ENCODE measurements at regions not wholly inside any gene's neighbourhood (a gene's known extent, or its start where the extent isn't known, plus 50 kb on each side); places are given as distances from the start of the nearest gene placed in this dataset.
"Not testable (repeated sequence)": the region's sequence is repeated elsewhere in the genome, so short reads cannot be mapped to it uniquely, and the experiment has no call there.

- no peak for DNase-seq
Measured at GRCh38 chr4:62500296-62500695, 1300.2 kb downstream of the ADGRL3 start.

DNA sequence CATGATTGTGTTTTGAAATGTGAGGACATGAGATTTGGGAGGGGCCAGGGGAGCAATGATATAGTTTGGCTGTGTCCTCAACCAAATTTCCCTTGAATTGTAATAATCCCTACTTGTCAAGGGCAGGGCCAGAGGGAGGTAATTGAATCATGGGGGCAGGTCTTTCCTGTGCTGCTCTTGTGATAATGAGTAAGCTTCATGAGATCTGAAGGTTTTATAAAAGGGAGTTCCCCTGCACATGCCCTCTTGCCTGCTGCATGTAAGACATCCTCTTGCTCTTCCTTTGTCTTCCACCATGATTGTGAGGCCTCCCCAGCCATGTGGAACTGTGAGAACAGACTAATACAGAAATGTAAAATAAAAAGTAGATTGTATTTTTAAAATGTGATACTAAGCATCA lies 1294.9 kb downstream of the ADGRL3 start:
- DNase-seq = no peak

- DNase-seq = not testable (repeated sequence)
Measured at GRCh38 chr4:62491756-62492155, 1291.6 kb downstream of the ADGRL3 start.

DNA sequence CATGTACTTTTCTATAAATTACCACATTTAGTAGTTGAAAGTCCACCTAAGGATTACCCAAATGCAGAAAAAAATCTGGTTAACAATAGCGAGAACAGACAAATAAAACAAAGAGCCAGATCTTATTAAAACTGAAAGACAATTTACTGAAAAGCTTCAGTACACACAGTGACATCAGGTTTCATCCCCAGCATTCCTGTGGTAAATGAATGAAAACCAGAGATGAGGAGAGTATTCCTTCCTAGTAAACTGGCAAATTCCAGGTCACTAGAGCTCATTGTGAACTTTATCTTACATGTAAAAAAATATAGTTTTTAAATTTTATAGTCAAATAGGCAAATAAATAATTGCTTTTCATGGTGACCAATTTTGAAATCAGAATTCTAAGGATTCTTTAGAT lies 1290.5 kb downstream of the ADGRL3 start:
- DNase-seq = no peak

- no peak for DNase-seq
Measured at GRCh38 chr4:62487016-62487415, 1286.9 kb downstream of the ADGRL3 start.

DNA sequence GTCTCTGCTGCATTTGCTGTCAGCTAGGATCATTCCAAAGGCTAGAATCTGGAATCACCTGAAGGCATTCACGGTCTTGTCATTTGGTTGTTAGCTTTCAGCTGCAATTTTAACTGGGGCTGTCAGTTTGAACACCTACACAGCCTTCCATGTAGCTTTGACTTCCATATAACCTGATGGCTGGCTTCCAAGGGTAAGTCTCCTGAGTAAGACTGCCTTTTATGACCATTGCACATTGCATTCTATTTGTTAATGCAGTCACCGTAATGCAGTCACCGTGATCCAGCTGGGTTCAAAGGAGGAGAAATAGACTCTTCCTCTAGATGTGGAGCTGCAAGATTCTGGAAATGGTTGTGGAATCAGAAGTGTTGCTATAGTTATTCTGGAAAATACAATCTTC lies 1284.2 kb downstream of the ADGRL3 start:
- no peak for DNase-seq

GRCh38 chr4:62482355-62482754 lies 1282.2 kb downstream of the ADGRL3 start:
- no peak for DNase-seq

DNA sequence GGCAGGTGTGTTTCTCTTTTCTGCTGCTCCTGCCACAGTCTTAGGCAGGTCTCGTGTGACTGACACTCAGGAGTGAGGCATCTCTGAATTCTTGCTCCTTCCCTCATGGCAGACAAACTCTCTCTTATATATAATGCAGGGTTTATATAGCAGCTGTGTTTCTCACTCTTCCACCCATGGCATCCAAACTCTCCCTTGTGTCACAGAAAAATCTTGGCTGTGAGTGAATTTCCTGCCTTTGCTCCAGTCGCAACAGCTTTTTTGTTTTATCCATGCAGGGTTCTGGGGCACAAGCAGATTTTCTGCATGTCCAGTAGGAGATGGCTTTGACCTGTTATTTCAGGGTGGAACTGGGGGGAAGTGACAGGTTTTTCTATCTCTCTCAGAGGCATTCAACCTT lies 1275.5 kb downstream of the ADGRL3 start:
- no peak for DNase-seq

DNA sequence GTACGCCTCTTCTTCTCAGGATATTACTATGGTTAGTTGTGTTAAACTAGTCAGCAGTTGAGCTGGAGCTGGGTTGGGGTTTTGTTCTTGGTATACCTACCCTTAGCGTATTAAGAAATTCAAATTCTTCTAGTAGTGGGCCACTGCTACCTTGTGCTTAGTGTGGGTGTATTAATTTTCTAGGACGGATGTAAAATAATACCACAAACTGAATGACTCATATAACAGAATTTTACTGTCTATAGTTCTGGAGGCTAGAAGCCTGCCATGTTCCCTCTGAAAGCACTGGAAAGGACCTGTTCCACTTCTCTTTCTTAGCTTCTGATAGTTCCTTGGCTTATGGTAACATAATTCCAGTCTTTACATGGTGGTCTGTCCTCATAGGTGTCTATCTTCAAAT lies 1274.7 kb downstream of the ADGRL3 start:
- no peak for DNase-seq

- DNase-seq = no peak
Measured at GRCh38 chr4:62471021-62471420, 1270.9 kb downstream of the ADGRL3 start.

- DNase-seq = no peak
Measured at GRCh38 chr4:62470421-62470983, 1270.4 kb downstream of the ADGRL3 start.

GRCh38 chr4:62470020-62470419 lies 1269.9 kb downstream of the ADGRL3 start:
- no peak for DNase-seq

DNA sequence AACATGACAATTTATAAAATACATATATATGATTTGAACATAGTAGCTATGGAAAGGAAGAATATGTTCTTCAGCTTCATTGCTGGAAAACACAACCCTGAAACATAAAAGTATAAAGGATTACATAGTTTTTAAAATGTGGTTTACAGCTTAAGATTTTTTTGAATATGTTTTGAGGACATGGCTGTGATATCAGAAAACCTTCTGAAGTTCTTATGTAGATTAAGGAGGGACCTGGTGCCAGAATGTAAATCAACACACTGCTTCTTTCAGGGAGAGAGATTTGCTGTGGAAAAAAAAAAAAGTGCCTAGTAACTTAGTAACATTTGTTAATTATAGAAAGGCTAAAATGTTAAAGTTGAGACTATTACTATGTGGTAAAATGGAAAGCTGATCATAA lies 1261.8 kb downstream of the ADGRL3 start:
- no peak for DNase-seq

DNA sequence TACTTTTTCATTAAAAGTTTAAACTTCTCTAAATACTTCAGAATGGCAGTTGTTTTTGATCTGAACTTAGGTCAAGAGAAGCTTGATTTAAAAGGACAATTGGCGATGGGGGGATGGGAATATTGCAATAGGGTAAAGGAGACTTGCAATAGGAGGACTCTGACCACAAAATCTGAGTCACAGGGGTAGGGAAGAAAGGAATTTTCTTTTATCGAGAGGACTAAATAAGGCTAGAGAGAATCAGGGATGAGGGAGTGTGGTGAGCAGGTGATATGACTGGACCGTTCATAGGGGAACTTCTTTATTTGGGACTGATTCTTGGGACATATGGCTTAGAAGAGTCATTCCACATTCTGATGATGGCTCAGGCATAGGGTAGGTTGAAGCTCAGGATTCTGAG lies 1260.2 kb downstream of the ADGRL3 start:
- DNase-seq = no peak

GRCh38 chr4:62457356-62457755 lies 1257.2 kb downstream of the ADGRL3 start:
- no peak for DNase-seq

GRCh38 chr4:62455871-62456270 lies 1255.7 kb downstream of the ADGRL3 start:
- DNase-seq = no peak

GRCh38 chr4:62454535-62454934 lies 1254.4 kb downstream of the ADGRL3 start:
- no peak for DNase-seq

GRCh38 chr4:62450740-62451139 lies 1250.6 kb downstream of the ADGRL3 start:
- no peak for DNase-seq

DNA sequence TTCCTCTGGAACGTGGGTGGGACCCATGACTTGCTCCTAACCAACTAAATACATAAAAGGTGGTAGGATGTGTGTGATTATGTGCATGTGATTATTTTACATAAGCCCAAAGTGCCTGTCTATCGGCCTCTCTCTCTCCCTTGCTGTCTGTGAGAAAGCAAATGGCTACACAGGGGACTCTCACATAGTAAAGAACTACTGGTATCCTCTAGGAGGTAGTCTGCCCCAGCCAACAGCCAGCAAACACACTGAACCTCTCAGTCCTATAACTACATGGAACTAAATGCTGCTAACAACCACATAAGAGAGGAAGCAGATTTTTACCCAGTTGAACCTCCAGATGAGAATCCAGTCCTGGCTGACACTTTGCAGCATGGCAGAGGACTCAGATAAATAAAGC lies 1249.4 kb downstream of the ADGRL3 start:
- DNase-seq = no peak

- DNase-seq = no peak
Measured at GRCh38 chr4:62448911-62449310, 1248.8 kb downstream of the ADGRL3 start.

DNA sequence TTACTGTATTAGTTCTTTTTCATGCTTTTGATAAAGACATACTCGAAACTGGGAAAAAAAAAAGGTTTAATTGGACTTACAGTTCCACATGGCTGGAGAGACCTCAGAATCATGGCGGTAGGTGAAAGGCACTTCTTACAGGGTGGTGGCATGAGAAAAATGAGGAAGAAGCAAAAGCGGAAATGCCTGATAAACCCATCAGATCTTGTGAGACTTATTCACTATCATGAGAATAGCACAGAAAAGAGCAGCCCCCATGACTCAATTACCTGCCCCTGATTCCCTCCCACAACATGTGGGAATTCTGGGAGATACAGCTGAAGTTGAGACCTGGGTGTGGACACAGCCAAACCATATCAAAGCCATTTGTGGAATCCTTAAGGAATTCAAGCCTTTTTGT lies 1238.9 kb downstream of the ADGRL3 start:
- DNase-seq = no peak

DNA sequence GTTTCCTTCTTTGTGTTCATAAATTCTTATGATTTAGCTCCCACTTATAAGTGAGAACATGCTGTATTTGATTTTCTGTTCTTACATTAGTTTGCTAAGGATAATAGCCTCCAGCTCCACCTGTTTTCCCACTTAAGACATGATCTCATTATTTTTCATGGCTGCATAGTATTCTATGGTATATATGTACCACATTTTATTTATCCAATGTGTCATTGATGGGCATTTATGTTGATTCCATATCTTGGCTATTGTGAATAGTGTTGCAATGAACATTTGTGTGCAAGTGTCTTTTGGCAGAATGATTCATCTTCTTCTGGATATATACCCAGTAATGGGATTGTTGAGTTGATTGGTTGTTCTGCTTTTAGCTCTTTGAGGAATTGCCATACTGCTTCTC lies 1234.8 kb downstream of the ADGRL3 start:
- DNase-seq = no peak

DNA sequence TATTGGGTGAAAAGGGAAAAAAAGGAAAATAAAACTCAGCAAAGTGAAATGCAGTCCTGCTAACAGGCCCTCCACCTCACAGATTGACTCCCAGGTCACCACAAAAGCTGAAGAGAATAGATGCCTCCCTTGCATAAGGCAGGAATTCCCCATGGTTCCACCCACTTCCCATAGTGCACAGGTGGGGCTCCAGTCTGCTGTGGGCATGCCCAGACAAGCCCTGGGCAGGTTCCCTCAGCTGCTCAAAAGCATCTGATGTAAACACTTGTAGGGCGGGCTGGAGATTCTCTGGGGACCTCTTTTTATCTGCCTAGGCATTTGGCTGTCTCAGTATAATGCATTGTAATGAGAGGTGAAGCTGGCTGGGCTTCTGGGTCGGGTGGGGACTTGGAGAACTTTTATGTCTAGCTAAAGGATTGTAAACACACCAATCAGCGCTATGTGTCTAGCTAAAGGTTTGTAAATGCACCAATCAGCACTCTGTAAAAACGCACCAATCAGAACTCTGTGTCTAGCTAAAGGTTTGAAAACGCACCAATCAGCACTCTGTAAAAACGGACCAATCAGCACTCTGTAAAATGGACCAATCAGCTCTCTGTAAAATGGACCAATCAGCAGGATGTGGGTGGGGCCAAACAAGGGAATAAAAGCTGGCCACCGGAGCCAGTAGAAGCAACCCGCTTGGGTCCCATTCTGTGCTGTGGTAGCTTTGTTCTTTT lies 1231.5 kb downstream of the ADGRL3 start:
- not testable (repeated sequence) for DNase-seq

DNA sequence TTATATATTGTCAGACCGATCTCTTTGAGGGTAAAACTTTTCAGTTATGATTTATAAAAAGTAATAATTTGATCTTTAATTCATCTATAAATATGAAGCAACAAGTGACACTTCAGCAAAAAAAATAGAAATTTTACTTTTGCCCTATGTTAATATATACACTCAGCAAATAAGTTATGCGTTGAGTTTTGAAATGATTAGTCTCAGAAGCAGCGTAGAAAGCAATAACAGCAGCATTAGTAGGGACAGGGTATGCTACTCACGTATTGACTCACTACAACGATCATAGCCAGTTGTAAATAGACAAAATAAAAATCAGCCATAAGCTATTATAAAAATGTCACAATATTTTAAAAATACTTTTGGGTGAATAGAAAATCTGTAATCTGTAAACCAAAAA lies 1229.2 kb downstream of the ADGRL3 start:
- no peak for DNase-seq

GRCh38 chr4:62415256-62415655 lies 1215.1 kb downstream of the ADGRL3 start:
- DNase-seq = no peak

All from KG1 (cell line).